Neural cell (in vitro differentiated cells): ENCODE measurements at regions not wholly inside any gene's neighbourhood (a gene's known extent, or its start where the extent isn't known, plus 50 kb on each side); places are given as distances from the start of the nearest gene placed in this dataset.

Experiments used
- CTCF ChIP-seq: fragments of 450-650 bp; IDR thresholded peaks from 2 replicates; pipeline ENCODE4 v1.5.1; 2014; ENCODE audit warnings: antibody characterized with exemption, mild to moderate bottlenecking, moderate library complexity; ENCODE audit not compliant: poor library complexity, severe bottlenecking
- EP300 ChIP-seq: fragments of 450-650 bp; conservative IDR thresholded peaks from 2 replicates; pipeline ENCODE4 v1.6.1; 2014; ENCODE audit warnings: antibody characterized with exemption, mild to moderate bottlenecking, moderate library complexity; ENCODE audit not compliant: poor library complexity, severe bottlenecking
- EZH2 ChIP-seq: fragments of 200-600, 300-800 bp; shearing (Covaris generic), sonication (generic); IDR thresholded peaks from 2 replicates; pipeline ENCODE4 v1.6.1; 2014; ENCODE audit warnings: antibody characterized with exemption, low read length, borderline replicate concordance, mild to moderate bottlenecking; ENCODE audit not compliant: insufficient read depth, poor library complexity, severe bottlenecking
- MXI1 ChIP-seq: fragments of 450-650 bp; conservative IDR thresholded peaks from 2 replicates; pipeline ENCODE4 v1.6.1; 2014; ENCODE audit warnings: antibody characterized with exemption, mild to moderate bottlenecking; ENCODE audit not compliant: poor library complexity, severe bottlenecking
- POLR2AphosphoS5 ChIP-seq: IDR thresholded peaks from 2 replicates; pipeline ENCODE4 v1.6.1; 2012
- RAD21 ChIP-seq: fragments of 450-650 bp; conservative IDR thresholded peaks from 2 replicates; pipeline ENCODE4 v1.6.1; 2014; ENCODE audit warnings: antibody characterized with exemption, mild to moderate bottlenecking, moderate library complexity
- SMC3 ChIP-seq: fragments of 450-650 bp; conservative IDR thresholded peaks from 2 replicates; pipeline ENCODE4 v1.6.1; 2014; ENCODE audit warnings: antibody characterized with exemption, mild to moderate bottlenecking, moderate library complexity; ENCODE audit not compliant: poor library complexity
- TAF1 ChIP-seq: IDR thresholded peaks from 2 replicates; pipeline ENCODE4 v1.6.1; 2012; ENCODE audit warnings: low read depth
- TF ChIP-seq, protein P1 (sequence below): IDR thresholded peaks from 2 replicates; pipeline ENCODE4 v1.6.1; 2012; ENCODE audit warnings: borderline replicate concordance

GRCh38 chr6:134735461-134735860, 214.4 kb downstream of the ALDH8A1 start:
- TF ChIP-seq POLR2AphosphoS5: no peak
- no peak for TF ChIP-seq EZH2
- TF ChIP-seq, protein P1, sequence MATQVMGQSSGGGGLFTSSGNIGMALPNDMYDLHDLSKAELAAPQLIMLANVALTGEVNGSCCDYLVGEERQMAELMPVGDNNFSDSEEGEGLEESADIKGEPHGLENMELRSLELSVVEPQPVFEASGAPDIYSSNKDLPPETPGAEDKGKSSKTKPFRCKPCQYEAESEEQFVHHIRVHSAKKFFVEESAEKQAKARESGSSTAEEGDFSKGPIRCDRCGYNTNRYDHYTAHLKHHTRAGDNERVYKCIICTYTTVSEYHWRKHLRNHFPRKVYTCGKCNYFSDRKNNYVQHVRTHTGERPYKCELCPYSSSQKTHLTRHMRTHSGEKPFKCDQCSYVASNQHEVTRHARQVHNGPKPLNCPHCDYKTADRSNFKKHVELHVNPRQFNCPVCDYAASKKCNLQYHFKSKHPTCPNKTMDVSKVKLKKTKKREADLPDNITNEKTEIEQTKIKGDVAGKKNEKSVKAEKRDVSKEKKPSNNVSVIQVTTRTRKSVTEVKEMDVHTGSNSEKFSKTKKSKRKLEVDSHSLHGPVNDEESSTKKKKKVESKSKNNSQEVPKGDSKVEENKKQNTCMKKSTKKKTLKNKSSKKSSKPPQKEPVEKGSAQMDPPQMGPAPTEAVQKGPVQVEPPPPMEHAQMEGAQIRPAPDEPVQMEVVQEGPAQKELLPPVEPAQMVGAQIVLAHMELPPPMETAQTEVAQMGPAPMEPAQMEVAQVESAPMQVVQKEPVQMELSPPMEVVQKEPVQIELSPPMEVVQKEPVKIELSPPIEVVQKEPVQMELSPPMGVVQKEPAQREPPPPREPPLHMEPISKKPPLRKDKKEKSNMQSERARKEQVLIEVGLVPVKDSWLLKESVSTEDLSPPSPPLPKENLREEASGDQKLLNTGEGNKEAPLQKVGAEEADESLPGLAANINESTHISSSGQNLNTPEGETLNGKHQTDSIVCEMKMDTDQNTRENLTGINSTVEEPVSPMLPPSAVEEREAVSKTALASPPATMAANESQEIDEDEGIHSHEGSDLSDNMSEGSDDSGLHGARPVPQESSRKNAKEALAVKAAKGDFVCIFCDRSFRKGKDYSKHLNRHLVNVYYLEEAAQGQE: no peak
- TF ChIP-seq CTCF: no peak
- no peak for TF ChIP-seq MXI1
- no peak for TF ChIP-seq TAF1
- TF ChIP-seq RAD21: no peak
- no peak for TF ChIP-seq EP300
- TF ChIP-seq SMC3: no peak
